ENCODE measurements at regions not wholly inside any gene's neighbourhood (a gene's known extent, or its start where the extent isn't known, plus 50 kb on each side); places are given as distances from the start of the nearest gene placed in this dataset.

DNA sequence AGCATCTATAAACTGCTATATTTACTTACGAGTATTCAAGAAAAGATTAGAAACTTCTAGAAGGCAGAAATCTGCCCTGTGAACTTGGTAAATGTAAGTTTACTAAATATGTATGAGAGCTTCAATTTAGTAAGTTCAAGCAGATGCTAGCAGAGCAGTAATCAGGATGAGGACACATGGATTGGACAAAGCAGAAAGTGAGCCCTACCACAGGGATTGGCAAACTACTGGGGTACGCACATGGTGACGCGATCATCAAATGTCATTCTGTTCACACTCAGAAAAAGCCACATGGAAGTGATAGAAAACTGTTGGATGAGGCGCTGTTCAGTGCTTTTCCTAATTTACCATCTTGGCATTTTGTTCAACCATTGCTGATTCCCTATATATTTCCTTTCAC is 360.2 kb upstream of the ZNF385D start:
- Mint-ChIP-seq H3K36me3 (ENCODE audit: low read depth) (no peaks in the 10 kb centered on the region), H3K9me3 (no peaks in the 10 kb centered on the region), H3K4me3 (no peak overlapping the region), H3K4me1 (ENCODE audit: low read depth) (no peaks in the 10 kb centered on the region), H3K27me3 (no peaks in the 10 kb centered on the region), H3K27ac (no peak overlapping the region)
- intact Hi-C loops (cut with DNase I, micrococcal nuclease), result no loop called here
- Histone ChIP-seq H3K4me3 (ENCODE audit: low read length) (no peak overlapping the region), H3K27ac (ENCODE audit: low read depth in 1 of 2, low read length in 2 of 2) (no peak overlapping the region), H3K9me3 (ENCODE audit: control insufficient read depth in 1 of 2, insufficient read depth in 1 of 2, low read length in 2 of 2) (no peaks in the 10 kb centered on the region), H3K27me3 (ENCODE audit: control insufficient read depth in 1 of 2, insufficient read depth in 2 of 2, low read length in 2 of 2) (no peaks in the 10 kb centered on the region), H3K4me1 (ENCODE audit: insufficient read depth, low read length) (no peaks in the 10 kb centered on the region), H3K36me3 (ENCODE audit: insufficient read depth, low read length) (no peaks in the 10 kb centered on the region)
- DNase-seq, result no peak
- ATAC-seq (ENCODE audit: poor library complexity), result no peak
- ChIA-PET POLR2A (no interaction called here), CTCF (no interaction called here)
- TF ChIP-seq, protein P1, sequence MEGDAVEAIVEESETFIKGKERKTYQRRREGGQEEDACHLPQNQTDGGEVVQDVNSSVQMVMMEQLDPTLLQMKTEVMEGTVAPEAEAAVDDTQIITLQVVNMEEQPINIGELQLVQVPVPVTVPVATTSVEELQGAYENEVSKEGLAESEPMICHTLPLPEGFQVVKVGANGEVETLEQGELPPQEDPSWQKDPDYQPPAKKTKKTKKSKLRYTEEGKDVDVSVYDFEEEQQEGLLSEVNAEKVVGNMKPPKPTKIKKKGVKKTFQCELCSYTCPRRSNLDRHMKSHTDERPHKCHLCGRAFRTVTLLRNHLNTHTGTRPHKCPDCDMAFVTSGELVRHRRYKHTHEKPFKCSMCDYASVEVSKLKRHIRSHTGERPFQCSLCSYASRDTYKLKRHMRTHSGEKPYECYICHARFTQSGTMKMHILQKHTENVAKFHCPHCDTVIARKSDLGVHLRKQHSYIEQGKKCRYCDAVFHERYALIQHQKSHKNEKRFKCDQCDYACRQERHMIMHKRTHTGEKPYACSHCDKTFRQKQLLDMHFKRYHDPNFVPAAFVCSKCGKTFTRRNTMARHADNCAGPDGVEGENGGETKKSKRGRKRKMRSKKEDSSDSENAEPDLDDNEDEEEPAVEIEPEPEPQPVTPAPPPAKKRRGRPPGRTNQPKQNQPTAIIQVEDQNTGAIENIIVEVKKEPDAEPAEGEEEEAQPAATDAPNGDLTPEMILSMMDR (IDR thresholded peaks at IDR 0.05), result no peak

DNA sequence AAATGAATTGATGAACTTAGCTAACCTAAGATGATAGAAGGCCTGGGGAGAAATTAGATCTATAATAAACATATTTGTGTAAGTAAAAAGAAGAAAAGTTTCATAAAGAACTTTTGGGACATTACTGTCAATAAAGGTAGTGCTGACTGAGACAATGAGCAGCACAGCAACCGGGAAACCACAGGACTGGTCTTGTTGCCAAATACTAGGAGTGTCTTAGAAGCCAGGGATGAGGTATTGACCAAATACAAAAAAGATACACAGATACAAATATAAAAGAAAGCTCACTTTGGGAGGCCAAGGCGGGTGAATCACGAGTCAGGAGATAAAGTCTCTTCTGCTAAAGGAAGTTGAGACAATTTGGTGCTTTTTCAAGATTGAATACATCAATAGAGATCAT is 362.4 kb upstream of the ZNF385D start:
- POLR2A ChIA-PET, result no interaction called here
- intact Hi-C loops (cut with DNase I, micrococcal nuclease), result no loop called here
- Histone ChIP-seq H3K27me3 (ENCODE audit: control insufficient read depth in 1 of 2, insufficient read depth in 2 of 2, low read length in 2 of 2) (no peaks in the 10 kb centered on the region), H3K36me3 (ENCODE audit: insufficient read depth, low read length) (no peaks in the 10 kb centered on the region), H3K4me3 (ENCODE audit: low read length) (no peak overlapping the region), H3K4me1 (ENCODE audit: insufficient read depth, low read length) (no peaks in the 10 kb centered on the region), H3K9me3 (ENCODE audit: control insufficient read depth in 1 of 2, insufficient read depth in 1 of 2, low read length in 2 of 2) (no peaks in the 10 kb centered on the region), H3K27ac (ENCODE audit: low read depth in 1 of 2, low read length in 2 of 2) (no peak overlapping the region)
- TF ChIP-seq, protein P1 (IDR thresholded peaks at IDR 0.05), result no peak
- Mint-ChIP-seq H3K9me3 (no peaks in the 10 kb centered on the region), H3K4me1 (ENCODE audit: low read depth) (no peaks in the 10 kb centered on the region), H3K4me3 (no peak overlapping the region), H3K27ac (no peak overlapping the region), H3K27me3 (no peaks in the 10 kb centered on the region), H3K36me3 (ENCODE audit: low read depth) (no peaks in the 10 kb centered on the region)
- CTCF ChIA-PET, result no interaction called here
- no peak for ATAC-seq (ENCODE audit: poor library complexity)
- DNase-seq, result no peak

DNA sequence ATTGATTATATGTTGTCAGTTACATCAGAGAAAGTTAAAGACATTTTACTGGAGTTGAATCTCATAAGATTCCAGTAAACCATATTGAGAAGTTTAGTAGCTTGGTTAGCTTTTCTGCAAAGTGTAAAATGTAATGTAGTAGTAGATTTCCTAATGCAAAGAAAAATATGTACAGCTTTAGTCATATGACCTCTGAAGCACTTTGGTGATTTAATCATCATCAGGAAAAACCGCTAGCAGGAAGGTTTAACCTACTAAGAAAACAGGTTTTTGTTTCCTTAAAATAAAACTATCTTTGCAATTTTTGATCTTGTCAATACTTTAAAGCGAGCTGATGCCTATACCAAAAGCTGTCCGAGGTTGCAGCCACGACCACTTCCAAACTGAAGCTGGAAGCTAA is 364.6 kb upstream of the ZNF385D start:
- no peaks in the 10 kb centered on the region for H3K27me3 Mint-ChIP-seq
- H3K4me1 Mint-ChIP-seq (ENCODE audit: low read depth), result no peaks in the 10 kb centered on the region
- CTCF ChIA-PET, result no interaction called here

More for the DNA sequence above, 364.6 kb upstream of the ZNF385D start:
- Histone ChIP-seq H3K4me1 (ENCODE audit: insufficient read depth, low read length) (no peaks in the 10 kb centered on the region), H3K27ac (ENCODE audit: low read depth in 1 of 2, low read length in 2 of 2) (no peak overlapping the region), H3K27me3 (ENCODE audit: control insufficient read depth in 1 of 2, insufficient read depth in 2 of 2, low read length in 2 of 2) (no peaks in the 10 kb centered on the region), H3K4me3 (ENCODE audit: low read length) (no peak overlapping the region), H3K9me3 (ENCODE audit: control insufficient read depth in 1 of 2, insufficient read depth in 1 of 2, low read length in 2 of 2) (no peaks in the 10 kb centered on the region), H3K36me3 (ENCODE audit: insufficient read depth, low read length) (no peaks in the 10 kb centered on the region)
- POLR2A ChIA-PET, result no interaction called here
- DNase-seq, result no peak
- Mint-ChIP-seq H3K27ac (no peak overlapping the region), H3K36me3 (ENCODE audit: low read depth) (no peaks in the 10 kb centered on the region), H3K4me3 (no peak overlapping the region), H3K9me3 (no peaks in the 10 kb centered on the region)
- intact Hi-C loops (cut with DNase I, micrococcal nuclease), result no loop called here
- TF ChIP-seq, protein P1 (IDR thresholded peaks at IDR 0.05), result no peak
- no peak for ATAC-seq (ENCODE audit: poor library complexity)

Measured in CD4-positive, alpha-beta T cell (primary cell).